A673 (cell line): ENCODE measurements at regions not wholly inside any gene's neighbourhood (a gene's known extent, or its start where the extent isn't known, plus 50 kb on each side); places are given as distances from the start of the nearest gene placed in this dataset.

ENCODE experiments used
- EZH2 ChIP-seq: fragments of 200-600 bp; sonication (generic); IDR thresholded peaks from 2 replicates; pipeline ENCODE4 v1.6.1; 2017; ENCODE audit warnings: borderline replicate concordance, low read depth, mild to moderate bottlenecking, mixed read lengths, antibody characterized with exemption, low read length; ENCODE audit not compliant: poor library complexity, severe bottlenecking
- TF ChIP-seq, protein P1 (sequence below): fragments of 300-800, 200-600 bp; sonication (generic); conservative IDR thresholded peaks from 2 replicates; pipeline ENCODE4 v1.5.1; 2017; ENCODE audit warnings: low read depth, mild to moderate bottlenecking, antibody characterized with exemption, low read length, moderate library complexity, mixed read lengths

DNA sequence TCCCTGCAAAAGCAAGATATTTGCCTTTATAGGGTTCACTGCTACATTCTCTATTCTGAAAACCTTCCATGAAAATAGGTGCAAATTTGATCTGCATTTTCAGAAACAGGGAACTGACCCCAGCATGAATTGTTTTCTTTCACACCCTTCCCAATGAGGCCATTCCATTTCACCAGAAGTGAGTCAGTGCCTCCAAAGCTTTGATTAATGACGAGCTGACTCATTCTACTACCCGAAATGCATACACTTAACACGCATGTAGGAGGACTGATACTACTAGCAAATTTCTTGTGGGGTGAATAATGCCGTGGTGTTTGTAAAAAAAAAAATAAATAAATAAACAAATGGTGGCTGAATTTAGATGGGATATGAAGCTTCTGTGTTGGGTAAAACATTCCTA is 146.9 kb upstream of the FGF13 start:
- TF ChIP-seq, protein P1, sequence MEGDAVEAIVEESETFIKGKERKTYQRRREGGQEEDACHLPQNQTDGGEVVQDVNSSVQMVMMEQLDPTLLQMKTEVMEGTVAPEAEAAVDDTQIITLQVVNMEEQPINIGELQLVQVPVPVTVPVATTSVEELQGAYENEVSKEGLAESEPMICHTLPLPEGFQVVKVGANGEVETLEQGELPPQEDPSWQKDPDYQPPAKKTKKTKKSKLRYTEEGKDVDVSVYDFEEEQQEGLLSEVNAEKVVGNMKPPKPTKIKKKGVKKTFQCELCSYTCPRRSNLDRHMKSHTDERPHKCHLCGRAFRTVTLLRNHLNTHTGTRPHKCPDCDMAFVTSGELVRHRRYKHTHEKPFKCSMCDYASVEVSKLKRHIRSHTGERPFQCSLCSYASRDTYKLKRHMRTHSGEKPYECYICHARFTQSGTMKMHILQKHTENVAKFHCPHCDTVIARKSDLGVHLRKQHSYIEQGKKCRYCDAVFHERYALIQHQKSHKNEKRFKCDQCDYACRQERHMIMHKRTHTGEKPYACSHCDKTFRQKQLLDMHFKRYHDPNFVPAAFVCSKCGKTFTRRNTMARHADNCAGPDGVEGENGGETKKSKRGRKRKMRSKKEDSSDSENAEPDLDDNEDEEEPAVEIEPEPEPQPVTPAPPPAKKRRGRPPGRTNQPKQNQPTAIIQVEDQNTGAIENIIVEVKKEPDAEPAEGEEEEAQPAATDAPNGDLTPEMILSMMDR, result no peak
- TF ChIP-seq EZH2, result no peak
